ENCODE measurements at regions not wholly inside any gene's neighbourhood (a gene's known extent, or its start where the extent isn't known, plus 50 kb on each side); places are given as distances from the start of the nearest gene placed in this dataset.

DNA sequence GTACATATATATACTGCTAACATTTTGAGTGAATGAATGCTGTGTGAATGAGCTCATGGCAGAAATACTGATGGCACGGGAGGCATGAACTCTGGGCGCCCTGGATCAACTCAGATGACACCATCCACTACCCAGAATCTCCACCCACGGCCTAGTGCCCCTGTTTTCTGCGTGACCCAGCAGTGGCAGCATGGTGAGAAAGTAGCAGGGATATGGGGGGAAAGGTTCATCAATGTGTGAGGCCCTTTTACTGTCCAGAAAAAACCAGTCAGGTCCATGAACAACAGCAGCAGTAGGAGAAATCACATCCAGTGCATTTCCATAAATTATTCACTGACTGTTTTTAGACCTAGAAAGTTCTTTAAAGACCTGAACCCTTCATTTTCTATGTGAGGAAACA is 391.0 kb upstream of the NRP1 start:
- no peaks in the 10 kb centered on the region for H3K4me1 ChIP-seq
- no peaks in the 10 kb centered on the region for H3K36me3 ChIP-seq
- no peak overlapping the region for H3K4me3 ChIP-seq
- TF ChIP-seq, protein P1, sequence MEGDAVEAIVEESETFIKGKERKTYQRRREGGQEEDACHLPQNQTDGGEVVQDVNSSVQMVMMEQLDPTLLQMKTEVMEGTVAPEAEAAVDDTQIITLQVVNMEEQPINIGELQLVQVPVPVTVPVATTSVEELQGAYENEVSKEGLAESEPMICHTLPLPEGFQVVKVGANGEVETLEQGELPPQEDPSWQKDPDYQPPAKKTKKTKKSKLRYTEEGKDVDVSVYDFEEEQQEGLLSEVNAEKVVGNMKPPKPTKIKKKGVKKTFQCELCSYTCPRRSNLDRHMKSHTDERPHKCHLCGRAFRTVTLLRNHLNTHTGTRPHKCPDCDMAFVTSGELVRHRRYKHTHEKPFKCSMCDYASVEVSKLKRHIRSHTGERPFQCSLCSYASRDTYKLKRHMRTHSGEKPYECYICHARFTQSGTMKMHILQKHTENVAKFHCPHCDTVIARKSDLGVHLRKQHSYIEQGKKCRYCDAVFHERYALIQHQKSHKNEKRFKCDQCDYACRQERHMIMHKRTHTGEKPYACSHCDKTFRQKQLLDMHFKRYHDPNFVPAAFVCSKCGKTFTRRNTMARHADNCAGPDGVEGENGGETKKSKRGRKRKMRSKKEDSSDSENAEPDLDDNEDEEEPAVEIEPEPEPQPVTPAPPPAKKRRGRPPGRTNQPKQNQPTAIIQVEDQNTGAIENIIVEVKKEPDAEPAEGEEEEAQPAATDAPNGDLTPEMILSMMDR (IDR thresholded peaks at IDR 0.05), result no peak
- TF ChIP-seq POLR2A (IDR thresholded peaks at IDR 0.05), result no peak
- DNase-seq, result no peak
- intact Hi-C loops (cut with DNase I; ENCODE audit: low total_unique reads), result no loop called here
- no peaks in the 10 kb centered on the region for H3K9me3 ChIP-seq
- H3K27ac ChIP-seq, result no peak overlapping the region
- no peaks in the 10 kb centered on the region for H3K27me3 ChIP-seq

DNA sequence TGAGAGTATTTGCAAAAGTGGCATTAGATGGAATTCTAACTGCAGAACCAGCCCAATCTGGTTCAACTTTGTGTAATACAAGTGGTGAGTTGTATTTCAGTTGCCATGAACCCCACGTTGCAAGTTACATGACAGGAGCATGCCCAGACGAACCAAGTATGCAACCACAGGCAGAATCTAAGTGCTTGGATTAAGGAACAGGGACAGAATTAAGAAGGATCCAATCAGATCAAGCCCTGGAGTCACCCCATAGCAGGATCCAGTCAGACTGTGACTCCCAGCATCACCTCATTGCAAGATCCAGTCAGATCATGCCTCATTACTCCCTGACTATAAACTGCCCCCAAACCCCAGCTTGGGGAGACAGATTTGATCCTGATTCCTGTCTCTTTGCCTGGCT is 388.7 kb upstream of the NRP1 start:
- TF ChIP-seq, protein P1 (IDR thresholded peaks at IDR 0.05), result no peak
- TF ChIP-seq POLR2A (IDR thresholded peaks at IDR 0.05), result no peak
- Histone ChIP-seq H3K9me3 (no peaks in the 10 kb centered on the region), H3K36me3 (no peaks in the 10 kb centered on the region), H3K4me1 (no peaks in the 10 kb centered on the region), H3K4me3 (no peak overlapping the region), H3K27me3 (no peaks in the 10 kb centered on the region), H3K27ac (no peak overlapping the region)
- intact Hi-C loops (cut with DNase I; ENCODE audit: low total_unique reads), result no loop called here
- DNase-seq, result no peak

DNA sequence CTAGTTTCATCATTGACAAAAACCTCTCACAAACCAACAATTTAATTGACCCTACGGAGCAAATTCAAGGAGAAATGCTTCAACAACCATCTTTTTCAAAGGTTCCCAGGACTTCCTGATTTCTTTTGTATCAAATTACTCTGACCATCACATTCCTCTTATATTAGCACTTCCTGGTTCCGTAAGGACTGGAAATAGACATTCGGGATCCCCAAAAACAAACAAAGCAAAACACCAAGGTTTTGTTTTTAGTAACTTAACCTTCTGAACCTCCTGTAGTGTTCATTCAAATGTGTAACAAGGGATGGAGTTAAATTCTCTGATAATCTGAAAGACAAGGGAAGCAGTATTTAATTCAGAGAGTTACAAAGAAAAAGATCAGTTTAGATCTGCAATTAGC is 387.6 kb upstream of the NRP1 start:
- Histone ChIP-seq H3K27ac (no peak overlapping the region), H3K4me3 (no peak overlapping the region), H3K4me1 (no peaks in the 10 kb centered on the region), H3K27me3 (no peaks in the 10 kb centered on the region), H3K36me3 (no peaks in the 10 kb centered on the region), H3K9me3 (no peaks in the 10 kb centered on the region)
- no peak for TF ChIP-seq POLR2A (IDR thresholded peaks at IDR 0.05)
- TF ChIP-seq, protein P1 (IDR thresholded peaks at IDR 0.05), result no peak
- intact Hi-C loops (cut with DNase I; ENCODE audit: low total_unique reads), result no loop called here
- no peak for DNase-seq

DNA sequence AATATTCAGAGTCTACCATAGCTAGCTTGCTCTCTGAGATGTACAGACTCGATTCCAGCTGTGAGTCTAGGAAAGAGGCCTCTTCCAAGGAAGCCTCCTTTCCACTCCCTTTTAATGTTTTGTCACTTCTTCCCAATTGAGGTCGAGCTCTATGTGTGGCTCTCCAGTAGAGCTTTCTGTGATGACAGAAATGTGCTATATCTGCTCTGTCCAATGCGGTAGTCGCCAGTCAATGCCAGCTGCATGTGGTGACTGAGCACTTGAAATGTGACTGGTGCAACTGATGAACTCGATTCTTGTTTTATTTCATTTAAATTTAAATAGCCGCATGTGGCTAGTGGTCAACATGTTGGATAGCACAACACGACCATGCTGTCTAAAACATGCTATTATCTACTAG is 387.0 kb upstream of the NRP1 start:
- TF ChIP-seq POLR2A (IDR thresholded peaks at IDR 0.05), result no peak
- TF ChIP-seq, protein P1 (IDR thresholded peaks at IDR 0.05), result no peak
- intact Hi-C loops (cut with DNase I; ENCODE audit: low total_unique reads), result no loop called here
- no peak overlapping the region for H3K27ac ChIP-seq

DNA sequence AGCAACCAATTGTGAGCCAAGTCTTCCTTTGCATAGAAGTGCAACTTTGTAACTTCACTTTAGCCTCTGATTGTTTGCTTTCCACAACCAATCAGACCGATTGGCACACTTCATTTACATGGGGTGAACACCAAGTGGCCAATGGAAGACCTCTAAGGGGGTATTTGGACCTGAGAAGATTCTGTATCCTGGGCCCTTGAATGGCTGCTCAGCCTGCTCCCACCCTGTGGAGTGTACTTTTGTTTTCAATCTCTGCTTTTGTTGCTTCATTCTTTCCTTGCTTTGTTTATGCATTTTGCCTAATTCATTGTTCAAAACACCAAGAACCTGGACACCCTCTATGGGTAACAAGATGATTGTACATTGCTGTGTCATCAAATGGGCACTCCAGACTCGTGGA is 385.7 kb upstream of the NRP1 start:
- DNase-seq, result no peak
- TF ChIP-seq, protein P1 (IDR thresholded peaks at IDR 0.05), result no peak
- no peak for TF ChIP-seq POLR2A (IDR thresholded peaks at IDR 0.05)
- Histone ChIP-seq H3K36me3 (no peaks in the 10 kb centered on the region), H3K27me3 (no peaks in the 10 kb centered on the region), H3K4me1 (no peaks in the 10 kb centered on the region), H3K27ac (no peak overlapping the region), H3K4me3 (no peak overlapping the region), H3K9me3 (no peaks in the 10 kb centered on the region)
- intact Hi-C loops (cut with DNase I; ENCODE audit: low total_unique reads), result no loop called here

More for the DNA sequence above, 387.0 kb upstream of the NRP1 start:
- H3K27me3 ChIP-seq, result no peaks in the 10 kb centered on the region
- no peaks in the 10 kb centered on the region for H3K36me3 ChIP-seq
- DNase-seq, result no peak
- no peak overlapping the region for H3K4me3 ChIP-seq
- H3K4me1 ChIP-seq, result no peaks in the 10 kb centered on the region
- no peaks in the 10 kb centered on the region for H3K9me3 ChIP-seq

All from uterus (tissue), 3 donors.